LNCAP (cell line): ENCODE measurements at regions not wholly inside any gene's neighbourhood (a gene's known extent, or its start where the extent isn't known, plus 50 kb on each side); places are given as distances from the start of the nearest gene placed in this dataset.

Source experiments
- TF ChIP-seq, protein P1 (sequence below): fragments of 450-650 bp; IDR thresholded peaks from 2 replicates; pipeline ENCODE4 v1.5.1; 2017; ENCODE audit warnings: mild to moderate bottlenecking

DNA sequence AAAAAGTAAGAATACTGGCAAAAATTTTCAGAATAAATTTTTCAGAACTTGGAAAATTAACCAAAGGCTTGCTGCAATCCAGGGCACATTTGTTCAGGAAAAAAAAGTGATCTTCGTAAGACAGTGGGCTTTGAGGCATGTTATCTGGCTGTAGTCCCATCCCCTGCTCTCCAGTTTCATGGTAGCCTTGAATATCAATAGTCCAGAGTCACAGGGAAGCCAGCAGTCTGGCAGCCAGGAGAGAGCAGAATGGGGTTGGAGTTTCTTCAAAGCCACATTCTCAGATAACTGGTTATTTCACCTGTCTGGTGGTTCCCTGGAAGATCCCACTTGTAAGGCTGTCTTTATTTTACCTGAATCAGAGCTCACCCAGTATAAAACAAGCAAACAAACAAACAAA, 669.3 kb downstream of the MATN1 start:
- TF ChIP-seq, protein P1, sequence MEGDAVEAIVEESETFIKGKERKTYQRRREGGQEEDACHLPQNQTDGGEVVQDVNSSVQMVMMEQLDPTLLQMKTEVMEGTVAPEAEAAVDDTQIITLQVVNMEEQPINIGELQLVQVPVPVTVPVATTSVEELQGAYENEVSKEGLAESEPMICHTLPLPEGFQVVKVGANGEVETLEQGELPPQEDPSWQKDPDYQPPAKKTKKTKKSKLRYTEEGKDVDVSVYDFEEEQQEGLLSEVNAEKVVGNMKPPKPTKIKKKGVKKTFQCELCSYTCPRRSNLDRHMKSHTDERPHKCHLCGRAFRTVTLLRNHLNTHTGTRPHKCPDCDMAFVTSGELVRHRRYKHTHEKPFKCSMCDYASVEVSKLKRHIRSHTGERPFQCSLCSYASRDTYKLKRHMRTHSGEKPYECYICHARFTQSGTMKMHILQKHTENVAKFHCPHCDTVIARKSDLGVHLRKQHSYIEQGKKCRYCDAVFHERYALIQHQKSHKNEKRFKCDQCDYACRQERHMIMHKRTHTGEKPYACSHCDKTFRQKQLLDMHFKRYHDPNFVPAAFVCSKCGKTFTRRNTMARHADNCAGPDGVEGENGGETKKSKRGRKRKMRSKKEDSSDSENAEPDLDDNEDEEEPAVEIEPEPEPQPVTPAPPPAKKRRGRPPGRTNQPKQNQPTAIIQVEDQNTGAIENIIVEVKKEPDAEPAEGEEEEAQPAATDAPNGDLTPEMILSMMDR = no peak

DNA sequence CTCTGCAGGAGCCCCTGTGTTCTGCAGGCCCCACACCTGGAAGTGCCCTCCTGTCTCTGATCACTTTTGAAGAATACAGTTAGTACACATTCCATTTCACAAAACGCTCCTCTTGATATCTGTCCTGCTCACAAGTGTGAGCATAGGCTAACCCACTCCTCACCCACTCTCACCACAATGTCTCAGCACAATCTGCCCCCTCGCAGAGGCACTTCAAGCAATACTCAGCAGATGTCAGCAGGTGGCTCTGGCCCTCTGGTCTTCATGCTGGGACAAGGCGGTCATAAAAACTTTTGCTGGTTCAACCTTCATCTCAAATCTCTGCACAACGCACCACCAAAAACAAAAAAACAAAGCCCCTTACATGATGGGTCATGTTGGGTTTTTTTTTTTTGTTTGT, 671.2 kb downstream of the MATN1 start:
- TF ChIP-seq, protein P1 = no peak

- TF ChIP-seq, protein P1 = no peak
Measured at GRCh38 chr1:30051777-30052176, 671.6 kb downstream of the MATN1 start.

DNA sequence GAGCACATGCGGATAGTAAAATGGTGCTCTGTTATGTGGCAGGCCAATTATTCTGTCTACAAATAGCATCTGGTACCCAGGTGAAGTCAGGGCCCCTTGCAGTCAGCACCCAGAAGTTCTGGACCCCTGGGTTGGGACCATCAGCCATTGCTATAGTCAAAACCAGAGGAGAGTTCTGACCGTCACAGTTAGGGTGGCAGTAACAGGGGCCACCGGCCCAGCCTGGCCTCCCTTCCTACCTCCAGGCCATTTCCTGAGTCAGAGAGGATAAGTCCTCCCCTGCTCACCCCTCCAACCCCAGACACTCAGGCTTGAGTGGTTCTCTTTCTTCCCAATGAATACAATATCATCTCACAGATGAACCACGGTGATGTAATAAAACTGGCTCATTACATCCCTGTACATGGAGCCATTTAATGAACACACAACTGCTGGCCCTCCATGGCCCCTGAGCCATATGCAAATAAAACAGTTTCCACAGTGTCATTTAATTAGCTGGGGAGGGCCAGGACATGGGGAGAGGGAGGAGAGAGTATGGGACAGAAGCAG, 673.6 kb downstream of the MATN1 start:
- TF ChIP-seq, protein P1 = no peak

GRCh38 chr1:30048905-30049304, 674.5 kb downstream of the MATN1 start:
- TF ChIP-seq, protein P1 = no peak

GRCh38 chr1:30047576-30047975, 675.8 kb downstream of the MATN1 start:
- TF ChIP-seq, protein P1 = no peak

- TF ChIP-seq, protein P1 = no peak
Measured at GRCh38 chr1:30046751-30047150, 676.6 kb downstream of the MATN1 start.
